T-helper 1 cell (primary cell): ENCODE measurements at regions not wholly inside any gene's neighbourhood (a gene's known extent, or its start where the extent isn't known, plus 50 kb on each side); places are given as distances from the start of the nearest gene placed in this dataset.

Experiments used
- DNase-seq, 5 donors: peaks; one replicate each; pipeline ENCODE4 v3.0.0-alpha.2; 2012 to 2020

GRCh38 chrX:36436361-36436760 is 516.8 kb downstream of the CFAP47 start:
- no peak for DNase-seq

GRCh38 chrX:36443007-36443406 is 523.5 kb downstream of the CFAP47 start:
- DNase-seq, result no peak

- DNase-seq, result no peak
These were observed 526.0 kb downstream of the CFAP47 start for GRCh38 chrX:36445566-36445965.

GRCh38 chrX:36462142-36462541 is 542.6 kb downstream of the CFAP47 start:
- no peak for DNase-seq

GRCh38 chrX:36480441-36480990 is 527.6 kb upstream of the FAM47C start:
- DNase-seq, result no peak

- DNase-seq, result no peak
These were observed 506.9 kb upstream of the FAM47C start for GRCh38 chrX:36501169-36501702.

GRCh38 chrX:36504625-36505024 is 503.5 kb upstream of the FAM47C start:
- DNase-seq, result no peak

- no peak for DNase-seq
These were observed 500.1 kb upstream of the FAM47C start for GRCh38 chrX:36508042-36508441.

- no peak for DNase-seq
These were observed 497.4 kb upstream of the FAM47C start for GRCh38 chrX:36510736-36511135.

- no peak for DNase-seq
These were observed 479.5 kb upstream of the FAM47C start for GRCh38 chrX:36528661-36529060.

GRCh38 chrX:36534900-36535299 is 473.3 kb upstream of the FAM47C start:
- no peak for DNase-seq

- no peak for DNase-seq
These were observed 464.7 kb upstream of the FAM47C start for GRCh38 chrX:36543499-36543898.

- DNase-seq, result no peak
These were observed 445.2 kb upstream of the FAM47C start for GRCh38 chrX:36562986-36563385.

- no peak for DNase-seq
These were observed 439.2 kb upstream of the FAM47C start for GRCh38 chrX:36568946-36569345.

- no peak for DNase-seq
These were observed 434.4 kb upstream of the FAM47C start for GRCh38 chrX:36573720-36574119.

- no peak for DNase-seq
These were observed 432.5 kb upstream of the FAM47C start for GRCh38 chrX:36575670-36576069.

- no peak for DNase-seq
These were observed 431.2 kb upstream of the FAM47C start for GRCh38 chrX:36577006-36577405.

GRCh38 chrX:36581030-36581429 is 427.1 kb upstream of the FAM47C start:
- DNase-seq, result no peak

GRCh38 chrX:36583674-36584073 is 424.5 kb upstream of the FAM47C start:
- DNase-seq, result no peak

- no peak for DNase-seq
These were observed 398.3 kb upstream of the FAM47C start for GRCh38 chrX:36609616-36610585.

- no peak for DNase-seq
These were observed 381.3 kb upstream of the FAM47C start for GRCh38 chrX:36626898-36627297.

GRCh38 chrX:36640232-36640631 is 367.9 kb upstream of the FAM47C start:
- no peak for DNase-seq

GRCh38 chrX:36642052-36642451 is 366.1 kb upstream of the FAM47C start:
- DNase-seq, result no peak

GRCh38 chrX:36650622-36651021 is 357.5 kb upstream of the FAM47C start:
- DNase-seq, result no peak
